ENCODE measurements at regions not wholly inside any gene's neighbourhood (a gene's known extent, or its start where the extent isn't known, plus 50 kb on each side); places are given as distances from the start of the nearest gene placed in this dataset.

DNA sequence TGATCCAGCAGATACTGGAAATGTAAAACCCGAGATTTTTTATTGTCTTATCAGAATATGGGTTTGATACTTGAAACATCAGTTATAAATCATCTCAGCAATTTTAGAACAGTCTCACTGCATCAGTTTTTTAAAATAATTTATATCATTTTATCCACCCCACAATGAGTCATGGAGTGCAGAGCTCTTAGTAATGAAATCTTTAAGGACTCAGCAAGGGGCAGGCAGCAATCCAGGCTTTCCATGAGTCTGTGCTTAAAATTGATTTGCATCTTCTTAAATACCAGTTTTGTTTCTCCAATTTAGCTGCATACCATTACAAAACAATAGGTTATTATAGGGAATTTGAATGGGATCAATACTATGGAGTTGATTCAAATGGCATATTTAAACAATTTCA is 832.3 kb downstream of the C6orf118 start:
- TF ChIP-seq CTCF (IDR thresholded peaks at IDR 0.05; ENCODE audit: insufficient read depth, low read length, poor library complexity, severe bottlenecking) (no peak), EZH2phosphoT487 (conservative IDR thresholded peaks at IDR 0.05; ENCODE audit: low read length) (no peak)
